MCF 10A (cell line): ENCODE measurements at regions not wholly inside any gene's neighbourhood (a gene's known extent, or its start where the extent isn't known, plus 50 kb on each side); places are given as distances from the start of the nearest gene placed in this dataset.
"Not testable (repeated sequence)": the region's sequence is repeated elsewhere in the genome, so short reads cannot be mapped to it uniquely, and the experiment has no call there.

Experiments
- BruUV-seq: library from RNA; stranded (reverse); fragments of 400-500 nt; replicated peaks from 2 replicates; lab custom pipeline; 2021; lab: Mats Ljungman, UMichigan
- CTCF ChIA-PET: fragments of 300-600 bp; sonication (Branson Sonifier 250); formaldehyde crosslinking; extraction: SDS; loops from one replicate; lab custom pipeline; 2021; ENCODE audit warnings: antibody characterized with exemption, inconsistent platforms; lab: Yijun Ruan, JAX
- POLR2A ChIA-PET: fragments of 300-600, 350-650 bp; sonication (Branson Sonifier 250); formaldehyde crosslinking; extraction: SDS; loops from one replicate; lab custom pipeline; 2020; ENCODE audit warnings: antibody characterized with exemption, inconsistent platforms; lab: Yijun Ruan, JAX
- DNase-seq: peaks from one replicate; pipeline ENCODE4 v3.0.0-alpha.2; 2018; ENCODE audit not compliant: unreplicated experiment
- H3K27ac Mint-ChIP-seq: one replicate; pipeline ENCODE4 v1.8.0; 2022; ENCODE audit warnings: mild to moderate bottlenecking, low read depth, mixed read lengths; ENCODE audit not compliant: unreplicated experiment
- H3K27me3 Mint-ChIP-seq: one replicate; pipeline ENCODE4 v1.8.0; 2022; ENCODE audit warnings: mixed read lengths; ENCODE audit not compliant: insufficient read depth, unreplicated experiment
- H3K36me3 Mint-ChIP-seq: one replicate; pipeline ENCODE4 v1.8.0; 2022; ENCODE audit warnings: mild to moderate bottlenecking, moderate library complexity, mixed read lengths; ENCODE audit not compliant: insufficient read depth, unreplicated experiment
- H3K4me1 Mint-ChIP-seq: one replicate; pipeline ENCODE4 v1.8.0; 2022; ENCODE audit warnings: mixed read lengths; ENCODE audit not compliant: insufficient read depth, unreplicated experiment
- H3K4me3 Mint-ChIP-seq: one replicate; pipeline ENCODE4 v1.8.0; 2022; ENCODE audit warnings: mild to moderate bottlenecking, moderate library complexity, mixed read lengths; ENCODE audit not compliant: unreplicated experiment
- H3K9me3 Mint-ChIP-seq: one replicate; pipeline ENCODE4 v1.8.0; 2022; ENCODE audit warnings: mixed read lengths; ENCODE audit not compliant: unreplicated experiment
- CTCF ChIP-seq: fragments of 200-600 bp; IDR thresholded peaks from one replicate; pipeline ENCODE4 v1.8.0; 2022; ENCODE audit warnings: antibody characterized with exemption, mild to moderate bottlenecking; ENCODE audit not compliant: unreplicated experiment
- intact Hi-C: fragments of 100-400 bp; cut with micrococcal nuclease; formaldehyde crosslinking; loops from 2 replicates; pipeline ENCODE4 v1.14.1; 2022

GRCh38 chr5:3466392-3466791 is 129.2 kb upstream of the IRX1 start:
- no peak overlapping the region for H3K27ac Mint-ChIP-seq
- no peaks in the 10 kb centered on the region for H3K9me3 Mint-ChIP-seq
- POLR2A ChIA-PET, result no interaction called here
- BruUV-seq, result no TSS peak
- CTCF ChIA-PET, result no interaction called here
- no peak overlapping the region for H3K4me3 Mint-ChIP-seq
- intact Hi-C loops, result no loop called here
- DNase-seq, result no peak
- H3K36me3 Mint-ChIP-seq, result no peaks in the 10 kb centered on the region
- no peaks in the 10 kb centered on the region for H3K27me3 Mint-ChIP-seq
- no peak for TF ChIP-seq CTCF
- H3K4me1 Mint-ChIP-seq, result no peaks in the 10 kb centered on the region

GRCh38 chr5:3460416-3460815 is 135.2 kb upstream of the IRX1 start:
- intact Hi-C loops, result no loop called here
- ChIA-PET POLR2A (interaction anchor here (0.7 kb wide), 1 partner anchor 936 kb away, joined by 3 read pairs; no protein-coding TSS in a partner anchor), CTCF (no interaction called here)
- TF ChIP-seq CTCF, result no peak
- no peak overlapping the region for H3K4me3 Mint-ChIP-seq
- no peak for DNase-seq
- peaks cover 7% of the 10 kb centered on the region for H3K9me3 Mint-ChIP-seq
- no peaks in the 10 kb centered on the region for H3K27me3 Mint-ChIP-seq
- H3K4me1 Mint-ChIP-seq, result no peaks in the 10 kb centered on the region
- no peaks in the 10 kb centered on the region for H3K36me3 Mint-ChIP-seq
- no peak overlapping the region for H3K27ac Mint-ChIP-seq
- no TSS peak for BruUV-seq

- peak; percentile 47 for DNase-seq
- Mint-ChIP-seq H3K4me1 (no peaks in the 10 kb centered on the region), H3K27ac (peak overlapping the region; percentile 70), H3K4me3 (no peak overlapping the region), H3K9me3 (peaks cover 13% of the 10 kb centered on the region), H3K36me3 (no peaks in the 10 kb centered on the region), H3K27me3 (no peaks in the 10 kb centered on the region)
- ChIA-PET POLR2A (interaction anchor here (0.8 to 1.1 kb wide), 2 partner anchors 145 to 709 kb away, joined by 3 to 4 read pairs; no protein-coding TSS in a partner anchor), CTCF (interaction anchor here (1.1 kb wide), 1 partner anchor 54 kb away, joined by 5 read pairs; no protein-coding TSS in a partner anchor)
- TF ChIP-seq CTCF, result no peak
- intact Hi-C loops, result no loop called here
- BruUV-seq, result no TSS peak
These were observed 139.4 kb upstream of the IRX1 start for GRCh38 chr5:3456121-3456681.

- CTCF ChIA-PET, result interaction anchor here (0.7 kb wide), 1 partner anchor 1245 kb away, joined by 3 read pairs; no protein-coding TSS in a partner anchor
- intact Hi-C loops, POLR2A ChIA-PET, H3K4me1 Mint-ChIP-seq, H3K4me3 Mint-ChIP-seq, H3K36me3 Mint-ChIP-seq, H3K9me3 Mint-ChIP-seq, H3K27me3 Mint-ChIP-seq, DNase-seq, H3K27ac Mint-ChIP-seq, BruUV-seq: not testable (repeated sequence)
These were observed 141.6 kb upstream of the IRX1 start for GRCh38 chr5:3454028-3454427.
